ENCODE measurements at regions not wholly inside any gene's neighbourhood (a gene's known extent, or its start where the extent isn't known, plus 50 kb on each side); places are given as distances from the start of the nearest gene placed in this dataset.

- TF ChIP-seq, protein P1, sequence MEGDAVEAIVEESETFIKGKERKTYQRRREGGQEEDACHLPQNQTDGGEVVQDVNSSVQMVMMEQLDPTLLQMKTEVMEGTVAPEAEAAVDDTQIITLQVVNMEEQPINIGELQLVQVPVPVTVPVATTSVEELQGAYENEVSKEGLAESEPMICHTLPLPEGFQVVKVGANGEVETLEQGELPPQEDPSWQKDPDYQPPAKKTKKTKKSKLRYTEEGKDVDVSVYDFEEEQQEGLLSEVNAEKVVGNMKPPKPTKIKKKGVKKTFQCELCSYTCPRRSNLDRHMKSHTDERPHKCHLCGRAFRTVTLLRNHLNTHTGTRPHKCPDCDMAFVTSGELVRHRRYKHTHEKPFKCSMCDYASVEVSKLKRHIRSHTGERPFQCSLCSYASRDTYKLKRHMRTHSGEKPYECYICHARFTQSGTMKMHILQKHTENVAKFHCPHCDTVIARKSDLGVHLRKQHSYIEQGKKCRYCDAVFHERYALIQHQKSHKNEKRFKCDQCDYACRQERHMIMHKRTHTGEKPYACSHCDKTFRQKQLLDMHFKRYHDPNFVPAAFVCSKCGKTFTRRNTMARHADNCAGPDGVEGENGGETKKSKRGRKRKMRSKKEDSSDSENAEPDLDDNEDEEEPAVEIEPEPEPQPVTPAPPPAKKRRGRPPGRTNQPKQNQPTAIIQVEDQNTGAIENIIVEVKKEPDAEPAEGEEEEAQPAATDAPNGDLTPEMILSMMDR (IDR thresholded peaks at IDR 0.05; ENCODE audit: low read depth, low read length, poor library complexity, severe bottlenecking), result no peak
- TF ChIP-seq EZH2phosphoT487 (IDR thresholded peaks at IDR 0.05; ENCODE audit: borderline replicate concordance, low read length), result no peak
Observed at GRCh38 chr13:78867655-78868054, 208.7 kb upstream of the OBI1 start.
